ENCODE measurements at regions not wholly inside any gene's neighbourhood (a gene's known extent, or its start where the extent isn't known, plus 50 kb on each side); places are given as distances from the start of the nearest gene placed in this dataset.
A peak's percentile ranks its signal among the peaks of the same experiment; 100 is the strongest.

GRCh38 chr3:110070161-110070916 lies 733.0 kb upstream of the DPPA4 start:
- Histone ChIP-seq H3K27me3 (ENCODE audit: insufficient read depth, low read depth, low read length) (no peaks in the 10 kb centered on the region), H2AFZ (ENCODE audit: low read depth, low read length) (no peak overlapping the region), H3K4me3 (ENCODE audit: low read length) (no peak overlapping the region), H3K36me3 (ENCODE audit: insufficient read depth, low read length) (no peaks in the 10 kb centered on the region), H3K9ac (ENCODE audit: low read length) (no peak overlapping the region), H3K9me3 (ENCODE audit: low read length) (peaks cover 3% of the 10 kb centered on the region), H3K9me2 (ENCODE audit: insufficient read depth, low read length) (no peaks in the 10 kb centered on the region), H4K20me1 (ENCODE audit: insufficient read depth) (no peaks in the 10 kb centered on the region), H3K4me2 (ENCODE audit: low read length) (no peak overlapping the region), H3K79me2 (replicated peaks; ENCODE audit: insufficient read depth, low read length) (no peaks in the 10 kb centered on the region), H3K27ac (ENCODE audit: low read length) (no peak overlapping the region), H3F3A (ENCODE audit: insufficient read depth, low read length, poor library complexity, severe bottlenecking) (no peaks in the 10 kb centered on the region)
- TF ChIP-seq EZH2 (IDR thresholded peaks at IDR 0.05; ENCODE audit: borderline replicate concordance, insufficient read depth, low read length, poor library complexity, severe bottlenecking) = no peak
- no peak for TF ChIP-seq SMC3 (conservative IDR thresholded peaks at IDR 0.05; ENCODE audit: poor library complexity)
- no peak for TF ChIP-seq TAF1 (IDR thresholded peaks at IDR 0.05; ENCODE audit: low read depth)
- no peak for TF ChIP-seq MXI1 (conservative IDR thresholded peaks at IDR 0.05; ENCODE audit: poor library complexity, severe bottlenecking)
- no peak for TF ChIP-seq EP300 (conservative IDR thresholded peaks at IDR 0.05; ENCODE audit: poor library complexity, severe bottlenecking)
- TF ChIP-seq POLR2AphosphoS5 (IDR thresholded peaks at IDR 0.05) = no peak
- no peak for TF ChIP-seq REST (IDR thresholded peaks at IDR 0.05; ENCODE audit: borderline replicate concordance)
- no peak for TF ChIP-seq CTCF (IDR thresholded peaks at IDR 0.05; ENCODE audit: poor library complexity, severe bottlenecking)
- TF ChIP-seq RAD21 (conservative IDR thresholded peaks at IDR 0.05) = no peak

GRCh38 chr3:110074095-110074494 lies 736.7 kb upstream of the DPPA4 start:
- no peak overlapping the region for H3K9ac ChIP-seq (ENCODE audit: low read length)
- H3K36me3 ChIP-seq (ENCODE audit: insufficient read depth, low read length) = no peaks in the 10 kb centered on the region
- TF ChIP-seq POLR2AphosphoS5 (IDR thresholded peaks at IDR 0.05) = peak; percentile 28
- TF ChIP-seq REST (IDR thresholded peaks at IDR 0.05; ENCODE audit: borderline replicate concordance) = peak; percentile 65
- TF ChIP-seq MXI1 (conservative IDR thresholded peaks at IDR 0.05; ENCODE audit: poor library complexity, severe bottlenecking) = no peak
- peak; percentile 52 for TF ChIP-seq EP300 (conservative IDR thresholded peaks at IDR 0.05; ENCODE audit: poor library complexity, severe bottlenecking)
- no peak overlapping the region for H3K4me3 ChIP-seq (ENCODE audit: low read length)
- H3K27me3 ChIP-seq (ENCODE audit: insufficient read depth, low read depth, low read length) = no peaks in the 10 kb centered on the region
- H3K4me2 ChIP-seq (ENCODE audit: low read length) = no peak overlapping the region
- no peaks in the 10 kb centered on the region for H3K79me2 ChIP-seq (replicated peaks; ENCODE audit: insufficient read depth, low read length)
- no peaks in the 10 kb centered on the region for H4K20me1 ChIP-seq (ENCODE audit: insufficient read depth)
- H3F3A ChIP-seq (ENCODE audit: insufficient read depth, low read length, poor library complexity, severe bottlenecking) = no peaks in the 10 kb centered on the region
- no peak overlapping the region for H2AFZ ChIP-seq (ENCODE audit: low read depth, low read length)
- peaks cover 3% of the 10 kb centered on the region for H3K9me3 ChIP-seq (ENCODE audit: low read length)
- no peak overlapping the region for H3K27ac ChIP-seq (ENCODE audit: low read length)
- H3K9me2 ChIP-seq (ENCODE audit: insufficient read depth, low read length) = no peaks in the 10 kb centered on the region
